NCI-H1092 treated with DMSO at 0.1 percent for 48 hours (cell line): ENCODE measurements at regions not wholly inside any gene's neighbourhood (a gene's known extent, or its start where the extent isn't known, plus 50 kb on each side); places are given as distances from the start of the nearest gene placed in this dataset.

ENCODE experiments used
- DNase-seq: peaks from one replicate; lab custom pipeline; 2025; lab: John Stamatoyannopoulos, UW

DNA sequence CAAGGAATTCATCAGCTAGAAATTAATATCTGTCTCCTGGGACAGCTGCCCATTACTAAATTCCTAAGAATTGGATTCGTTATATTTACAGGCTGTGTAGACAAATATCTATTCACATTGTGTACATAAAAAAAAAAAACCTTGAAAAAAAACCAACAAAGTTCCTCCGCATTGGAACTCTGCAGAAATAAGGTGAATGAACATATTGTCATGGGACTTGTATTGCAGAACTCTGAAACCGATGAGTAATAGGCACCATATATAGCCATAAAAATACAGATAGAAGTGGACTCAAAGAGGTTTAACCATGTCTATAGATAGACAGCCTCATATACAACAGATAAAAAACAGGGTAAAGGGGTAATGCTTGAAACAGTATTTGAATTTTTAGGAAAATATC, 909.9 kb upstream of the CHAC2 start:
- no peak for DNase-seq

- no peak for DNase-seq
Measured at GRCh38 chr2:52852006-52852405, 915.6 kb upstream of the CHAC2 start.

DNA sequence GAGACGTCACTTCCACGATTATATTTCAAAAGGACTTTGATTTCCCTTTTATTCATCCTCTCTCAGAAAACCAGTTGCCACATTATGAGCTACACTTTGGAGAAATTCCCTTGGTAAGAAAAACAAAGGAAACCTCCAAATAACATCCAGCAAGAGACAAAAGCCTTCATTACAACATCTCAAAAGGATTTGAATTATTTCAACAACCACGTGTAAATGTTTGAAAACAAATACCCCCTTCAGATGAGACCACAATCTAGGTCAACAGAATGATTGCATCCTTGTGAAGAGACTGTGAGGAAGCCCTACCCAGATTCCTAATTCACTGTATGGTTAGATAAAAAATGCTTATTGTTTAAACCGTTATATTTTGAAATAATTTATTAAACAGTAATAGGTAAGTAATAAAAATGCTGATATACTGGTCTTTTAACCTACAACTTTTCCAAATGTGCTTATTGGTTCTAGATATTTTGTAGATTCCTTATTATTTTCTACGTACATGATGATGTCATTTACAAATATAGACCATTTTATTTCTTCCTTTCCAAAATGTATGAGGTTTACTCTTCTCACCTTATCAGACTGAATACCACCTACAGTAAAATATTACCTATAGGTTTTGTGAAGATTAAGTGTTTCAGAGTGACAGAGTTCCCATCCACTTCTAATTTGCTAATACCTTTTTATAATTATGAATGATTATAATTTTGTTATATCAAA, 922.7 kb upstream of the CHAC2 start:
- no peak for DNase-seq

- DNase-seq, result no peak
Measured at GRCh38 chr2:52835909-52836308, 931.7 kb upstream of the CHAC2 start.

GRCh38 chr2:52831216-52831615, 936.4 kb upstream of the CHAC2 start:
- no peak for DNase-seq

DNA sequence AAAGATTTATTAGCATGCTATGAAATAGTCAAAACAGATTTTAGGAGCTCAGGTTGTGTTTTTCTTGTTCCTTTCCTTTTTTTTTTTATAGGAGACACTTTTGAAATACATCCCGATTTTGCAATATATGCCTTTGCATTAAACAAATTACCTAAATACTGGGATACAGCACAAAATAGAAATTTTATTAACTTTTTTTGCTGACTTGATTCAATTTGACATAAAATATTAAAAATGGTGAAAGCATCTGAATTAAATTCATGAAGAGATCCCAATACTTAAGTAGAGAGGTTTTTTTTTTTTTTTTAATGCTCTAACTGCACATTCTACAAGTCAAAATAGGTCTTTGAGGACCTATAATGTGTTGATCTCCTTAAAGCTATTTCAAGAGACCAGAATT, 939.5 kb upstream of the CHAC2 start:
- DNase-seq, result no peak

GRCh38 chr2:52821631-52822030, 946.0 kb upstream of the CHAC2 start:
- no peak for DNase-seq

DNA sequence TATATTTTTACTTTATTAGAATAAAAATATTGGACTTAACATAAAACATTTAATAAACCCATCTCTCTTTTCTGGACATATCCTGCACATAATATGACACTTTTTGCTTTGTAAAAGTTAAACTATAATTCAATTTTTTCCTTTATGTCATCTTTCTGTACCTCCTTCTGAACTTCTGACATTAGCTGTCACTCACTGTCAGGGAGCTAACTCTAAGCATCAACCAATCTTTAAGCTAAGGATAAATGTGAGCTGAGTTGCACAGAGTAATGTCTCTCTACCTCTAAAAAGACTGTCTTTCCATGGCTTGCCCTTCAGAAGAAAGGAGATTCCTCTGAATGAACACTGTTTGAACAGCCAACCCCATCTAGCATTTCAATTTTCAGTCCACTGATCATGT, 948.6 kb upstream of the CHAC2 start:
- DNase-seq, result no peak

GRCh38 chr2:52810460-52810859, 957.1 kb upstream of the CHAC2 start:
- DNase-seq, result no peak

GRCh38 chr2:52805901-52806410, 961.6 kb upstream of the CHAC2 start:
- no peak for DNase-seq

GRCh38 chr2:52794581-52794980, 973.0 kb upstream of the CHAC2 start:
- no peak for DNase-seq

DNA sequence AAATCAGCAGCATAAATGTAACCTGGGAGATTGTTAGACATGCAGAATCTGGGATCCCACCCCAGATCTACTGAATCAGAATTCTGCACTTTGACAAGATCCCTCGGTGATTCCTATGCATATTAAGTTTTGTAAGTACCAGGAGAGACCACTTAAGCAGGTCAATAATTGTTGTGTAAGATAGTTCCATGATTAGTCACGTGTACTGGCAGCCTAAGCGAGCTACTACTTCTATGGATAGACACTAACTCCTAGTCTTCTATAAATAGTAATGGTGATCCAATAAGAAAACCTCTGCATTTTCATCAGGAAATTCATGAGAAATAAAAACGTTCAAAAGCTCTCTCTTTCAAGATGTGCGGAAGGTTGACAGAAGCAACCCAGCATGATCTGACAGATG, 988.2 kb upstream of the CHAC2 start:
- DNase-seq, result no peak

DNA sequence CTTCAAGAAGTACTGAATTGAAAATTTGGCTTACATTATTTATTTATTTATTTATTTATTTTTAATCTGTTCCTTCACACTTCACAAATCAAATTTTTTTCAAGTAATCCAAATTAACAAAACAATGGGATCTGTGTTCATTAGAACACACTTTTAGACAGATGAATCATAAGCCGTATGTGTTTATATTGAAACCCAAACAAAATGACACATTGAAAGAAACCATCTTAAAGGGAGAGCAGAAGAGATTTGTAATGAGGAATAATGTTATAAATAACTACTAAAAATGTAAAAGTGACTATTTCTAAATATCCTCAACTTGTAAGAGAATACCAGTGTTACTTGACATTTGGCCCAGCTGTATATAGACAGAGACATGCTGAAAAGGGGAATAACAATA, 991.0 kb upstream of the CHAC2 start:
- no peak for DNase-seq

DNA sequence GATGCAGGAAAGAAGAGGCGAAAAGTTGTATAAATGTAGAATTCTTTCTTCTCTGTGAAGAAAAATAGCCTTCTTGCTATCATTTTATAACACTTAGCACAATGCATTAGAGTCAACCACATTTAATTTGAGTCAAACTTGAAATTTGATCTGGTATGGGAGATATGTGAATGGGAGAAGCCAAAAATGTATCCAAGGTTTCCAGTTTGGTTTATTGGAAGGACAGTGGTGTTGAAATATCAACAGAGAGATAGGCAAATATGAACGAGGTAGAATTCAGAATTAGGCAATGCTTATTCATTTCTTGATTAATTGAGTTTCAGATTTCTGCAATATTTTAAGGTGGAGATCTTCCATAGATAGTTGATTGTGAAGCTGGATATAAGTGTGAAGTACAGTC, 991.9 kb upstream of the CHAC2 start:
- DNase-seq, result no peak

GRCh38 chr2:52765735-52766134, 1001.9 kb upstream of the CHAC2 start:
- DNase-seq, result no peak

DNA sequence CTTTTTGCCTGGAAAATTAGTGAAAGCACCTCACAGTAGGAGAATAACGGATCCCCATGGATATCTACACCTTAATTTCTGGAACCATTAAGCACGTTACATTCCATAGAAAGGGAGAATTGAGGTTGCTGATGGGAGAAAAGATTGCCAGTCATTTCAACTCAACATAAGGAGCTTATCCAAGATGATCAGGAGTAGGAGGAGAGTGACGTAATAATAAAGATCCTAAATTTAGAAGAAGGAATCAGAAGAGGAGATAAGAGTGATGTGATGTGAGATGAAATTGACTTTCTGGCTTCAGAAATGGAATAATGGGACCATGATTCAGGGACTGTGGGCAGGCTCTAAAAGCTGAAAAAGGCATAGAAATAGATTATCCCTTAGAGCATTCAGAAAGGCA, 1017.8 kb upstream of the CHAC2 start:
- no peak for DNase-seq

GRCh38 chr2:52745144-52745543, 1022.5 kb upstream of the CHAC2 start:
- no peak for DNase-seq

DNA sequence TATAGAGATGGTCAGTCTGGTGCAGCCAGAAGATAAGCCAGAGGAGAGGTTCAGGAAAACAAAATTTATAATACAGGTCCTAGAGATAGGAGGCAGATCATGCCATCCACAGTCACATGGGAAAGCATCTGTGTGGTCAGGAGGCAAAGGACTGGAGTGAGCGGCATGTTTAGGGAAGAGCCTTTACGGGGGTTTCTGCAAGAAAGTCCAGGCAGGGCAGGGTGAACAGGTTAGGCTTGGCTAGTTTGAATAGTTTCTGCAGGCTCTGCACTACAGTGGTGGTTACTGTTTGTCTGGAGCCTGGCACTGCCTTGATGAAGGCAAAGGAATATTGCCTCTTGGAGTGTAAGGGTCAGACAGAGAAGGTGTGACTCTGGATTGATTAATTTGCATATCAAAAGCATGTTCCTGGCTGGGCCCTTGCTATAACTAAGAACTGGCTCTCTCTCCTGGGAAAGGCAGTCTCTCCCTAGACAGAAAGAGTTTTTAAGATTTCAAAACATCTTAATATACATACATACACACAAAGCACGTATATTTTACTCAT, 1034.7 kb upstream of the CHAC2 start:
- no peak for DNase-seq

DNA sequence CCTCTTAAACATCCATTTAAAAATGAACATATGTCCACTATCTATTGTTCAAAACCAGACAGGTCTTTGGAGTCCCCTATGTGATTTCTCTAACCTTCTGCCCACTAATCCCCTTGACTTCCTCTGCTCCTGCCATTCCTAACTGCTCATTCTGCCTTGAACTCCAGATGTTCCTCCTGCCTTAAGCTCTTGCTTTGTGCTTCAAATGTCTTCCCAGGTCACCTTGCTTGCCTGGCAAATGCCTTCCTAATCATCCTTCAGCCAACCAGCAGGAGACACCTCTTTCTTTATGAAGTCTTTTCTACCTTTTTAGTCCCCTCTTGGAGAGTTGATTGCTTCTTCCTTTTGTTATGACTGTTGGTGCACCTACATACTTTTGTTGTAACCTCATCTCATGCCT, 1043.0 kb upstream of the CHAC2 start:
- no peak for DNase-seq

- no peak for DNase-seq
Measured at GRCh38 chr2:52717836-52718235, 1049.8 kb upstream of the CHAC2 start.

DNA sequence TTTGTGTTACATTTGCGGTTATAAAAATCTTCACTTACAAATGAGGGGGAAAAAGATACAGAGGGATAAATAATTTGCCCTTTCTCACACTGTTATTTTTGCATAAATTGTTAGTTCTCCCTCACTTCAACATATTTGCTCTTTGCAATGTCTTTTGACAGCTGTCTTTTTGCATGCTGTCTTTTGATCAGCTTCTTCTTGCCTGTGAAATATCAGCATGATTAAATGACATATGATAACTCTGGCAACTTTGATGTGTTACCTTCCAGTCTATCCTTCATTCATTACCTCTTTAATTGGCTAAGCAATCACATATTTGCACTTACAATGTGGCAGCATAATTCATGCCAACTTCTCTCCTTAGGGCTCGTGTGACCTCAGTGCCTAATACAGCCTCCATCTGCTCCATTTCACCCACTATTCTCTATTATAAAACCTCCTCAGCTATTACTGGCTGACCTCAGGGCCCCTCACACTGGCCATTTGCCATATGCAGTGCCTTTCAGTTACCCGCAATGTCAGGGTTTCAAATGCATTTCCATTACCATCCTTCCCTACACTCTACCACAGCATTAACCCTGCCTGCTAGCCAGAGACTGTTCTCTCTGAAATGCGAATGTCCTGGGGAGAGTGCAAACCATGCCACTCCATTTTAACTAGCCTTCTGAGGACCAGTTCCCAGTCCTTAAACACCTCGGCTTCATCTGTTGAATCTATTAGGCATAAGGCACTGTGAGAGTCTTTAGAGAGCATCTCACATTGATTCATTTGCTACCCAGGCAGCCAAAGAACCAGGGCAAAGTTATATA, 1056.6 kb upstream of the CHAC2 start:
- no peak for DNase-seq

GRCh38 chr2:52704251-52704650, 1063.4 kb upstream of the CHAC2 start:
- DNase-seq, result no peak

GRCh38 chr2:52703004-52703403, 1064.6 kb upstream of the CHAC2 start:
- no peak for DNase-seq
